ENCODE measurements at regions not wholly inside any gene's neighbourhood (a gene's known extent, or its start where the extent isn't known, plus 50 kb on each side); places are given as distances from the start of the nearest gene placed in this dataset.

DNA sequence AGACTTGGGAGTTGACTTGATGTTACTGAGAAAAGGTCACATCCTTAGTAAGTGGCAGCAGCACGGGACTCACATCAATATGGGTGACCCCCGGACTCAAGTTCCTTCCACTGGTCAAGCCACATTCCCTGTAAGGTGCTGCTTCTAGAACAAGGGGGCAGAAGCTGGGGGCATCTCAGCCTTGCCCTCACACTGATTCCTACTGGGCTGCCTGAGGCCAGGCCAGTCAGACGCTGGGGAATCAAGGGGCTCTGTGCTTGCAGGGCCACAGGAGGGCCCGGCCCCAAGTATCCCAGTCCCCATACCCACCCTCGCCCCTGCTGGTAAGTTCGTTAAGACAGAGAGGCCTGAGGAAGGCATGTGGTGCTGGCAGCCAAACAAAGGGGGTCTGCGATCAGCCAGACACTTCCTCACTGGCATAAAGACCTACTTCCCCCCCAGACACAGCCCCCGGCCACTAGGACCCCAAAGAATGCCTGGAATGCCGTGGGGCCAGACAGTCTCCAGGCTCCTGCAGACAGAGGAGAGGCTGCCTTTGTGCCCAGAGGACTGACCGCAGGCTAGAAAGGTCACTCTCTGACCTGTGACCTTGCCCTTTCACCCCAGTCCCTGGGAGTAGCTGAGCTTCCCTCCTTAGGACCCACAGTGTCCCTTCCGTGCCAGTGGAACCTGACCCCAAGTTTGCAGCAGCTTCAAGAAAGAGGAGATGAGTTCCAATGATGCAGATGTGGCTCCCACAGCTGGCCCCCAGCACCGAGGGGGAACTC is 83.6 kb downstream of the HS1BP3 start:
- H3K9me3 ChIP-seq, result no peaks in the 10 kb centered on the region
- no peaks in the 10 kb centered on the region for H3K36me3 ChIP-seq (ENCODE audit: insufficient read depth in 1 of 2, low read depth in 1 of 2)
- intact Hi-C loops (cut with DNase I), result no loop called here
- no peak overlapping the region for H3K4me3 ChIP-seq
- WGBS, 3 donors, result 87 to 90% (median 87%) methylated on average over 12 of the region's 12 CpGs
- H3K4me1 ChIP-seq, result peaks cover 8% of the 10 kb centered on the region
- no peak overlapping the region for H3K27ac ChIP-seq
- ATAC-seq (no peak), DNase-seq (no peak)
- TF ChIP-seq, protein P1, sequence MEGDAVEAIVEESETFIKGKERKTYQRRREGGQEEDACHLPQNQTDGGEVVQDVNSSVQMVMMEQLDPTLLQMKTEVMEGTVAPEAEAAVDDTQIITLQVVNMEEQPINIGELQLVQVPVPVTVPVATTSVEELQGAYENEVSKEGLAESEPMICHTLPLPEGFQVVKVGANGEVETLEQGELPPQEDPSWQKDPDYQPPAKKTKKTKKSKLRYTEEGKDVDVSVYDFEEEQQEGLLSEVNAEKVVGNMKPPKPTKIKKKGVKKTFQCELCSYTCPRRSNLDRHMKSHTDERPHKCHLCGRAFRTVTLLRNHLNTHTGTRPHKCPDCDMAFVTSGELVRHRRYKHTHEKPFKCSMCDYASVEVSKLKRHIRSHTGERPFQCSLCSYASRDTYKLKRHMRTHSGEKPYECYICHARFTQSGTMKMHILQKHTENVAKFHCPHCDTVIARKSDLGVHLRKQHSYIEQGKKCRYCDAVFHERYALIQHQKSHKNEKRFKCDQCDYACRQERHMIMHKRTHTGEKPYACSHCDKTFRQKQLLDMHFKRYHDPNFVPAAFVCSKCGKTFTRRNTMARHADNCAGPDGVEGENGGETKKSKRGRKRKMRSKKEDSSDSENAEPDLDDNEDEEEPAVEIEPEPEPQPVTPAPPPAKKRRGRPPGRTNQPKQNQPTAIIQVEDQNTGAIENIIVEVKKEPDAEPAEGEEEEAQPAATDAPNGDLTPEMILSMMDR (IDR thresholded peaks at IDR 0.05), result no peak
- no peaks in the 10 kb centered on the region for H3K27me3 ChIP-seq (ENCODE audit: insufficient read depth in 3 of 3, low read length in 2 of 3)
